NCI-H1417 (cell line): ENCODE measurements at regions not wholly inside any gene's neighbourhood (a gene's known extent, or its start where the extent isn't known, plus 50 kb on each side); places are given as distances from the start of the nearest gene placed in this dataset.
"Not testable (repeated sequence)": the region's sequence is repeated elsewhere in the genome, so short reads cannot be mapped to it uniquely, and the experiment has no call there.

ENCODE experiments used
- DNase-seq, 3 experiments: peaks; one replicate each; lab custom pipeline; 2025; lab: John Stamatoyannopoulos, UW

GRCh38 chr18:1413323-1413675 is 508.6 kb downstream of the ADCYAP1 start:
- DNase-seq, result no peak

DNA sequence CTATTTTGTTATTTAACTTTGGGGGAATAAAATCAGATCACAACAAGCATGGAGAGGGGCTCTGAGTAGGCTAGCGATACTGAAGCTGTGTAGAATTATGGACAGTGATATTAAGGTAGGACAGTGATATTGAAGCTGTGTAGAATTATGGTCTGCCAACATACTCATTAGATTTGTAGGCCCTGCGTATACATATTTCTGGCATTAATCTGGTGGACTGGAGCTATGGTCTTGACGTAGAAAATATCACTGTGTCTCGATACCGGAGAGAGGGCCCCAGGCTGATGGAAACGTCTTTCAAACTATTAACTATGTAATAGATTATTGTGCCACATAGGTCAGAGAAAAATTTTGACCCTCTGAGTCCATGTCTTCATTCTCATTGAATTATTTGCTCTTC is 511.4 kb downstream of the ADCYAP1 start:
- no peak for DNase-seq

DNA sequence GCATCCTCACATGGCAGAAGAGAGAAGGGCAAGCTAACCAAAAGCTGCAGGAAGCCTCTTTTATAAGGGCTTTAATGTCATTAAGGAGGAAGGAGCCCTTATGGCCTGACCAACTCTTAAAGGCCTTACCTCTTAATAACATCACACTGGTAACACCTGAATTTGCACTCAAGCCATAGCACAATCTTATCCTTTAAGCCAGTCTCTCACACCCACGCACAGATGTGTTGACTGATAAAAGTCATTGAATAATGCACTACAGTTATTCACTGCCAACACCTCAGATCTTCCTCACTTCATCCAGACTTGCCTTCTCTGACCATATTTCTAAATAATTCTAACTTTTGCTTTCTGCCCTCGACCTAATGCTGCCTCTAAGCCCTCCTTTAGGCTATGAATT is 516.8 kb downstream of the ADCYAP1 start:
- DNase-seq, result no peak

DNA sequence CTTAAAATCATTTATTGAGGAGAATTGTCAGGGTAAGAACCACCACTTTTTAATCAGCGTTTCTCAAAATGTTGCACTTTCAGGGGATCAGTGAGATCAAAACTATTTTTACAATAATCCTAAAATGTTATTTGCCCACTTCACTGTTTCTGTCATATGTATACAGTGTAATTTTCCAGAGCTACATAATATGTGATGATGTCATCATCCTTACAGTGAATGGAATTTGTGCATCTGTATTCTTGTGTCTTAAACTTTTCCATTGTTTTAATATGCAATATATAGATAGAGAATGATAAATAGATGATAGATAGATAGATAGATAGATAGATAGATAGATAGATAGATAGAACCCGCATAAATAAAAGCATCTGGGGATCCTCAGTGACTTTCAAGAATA is 518.0 kb downstream of the ADCYAP1 start:
- DNase-seq, result no peak

DNA sequence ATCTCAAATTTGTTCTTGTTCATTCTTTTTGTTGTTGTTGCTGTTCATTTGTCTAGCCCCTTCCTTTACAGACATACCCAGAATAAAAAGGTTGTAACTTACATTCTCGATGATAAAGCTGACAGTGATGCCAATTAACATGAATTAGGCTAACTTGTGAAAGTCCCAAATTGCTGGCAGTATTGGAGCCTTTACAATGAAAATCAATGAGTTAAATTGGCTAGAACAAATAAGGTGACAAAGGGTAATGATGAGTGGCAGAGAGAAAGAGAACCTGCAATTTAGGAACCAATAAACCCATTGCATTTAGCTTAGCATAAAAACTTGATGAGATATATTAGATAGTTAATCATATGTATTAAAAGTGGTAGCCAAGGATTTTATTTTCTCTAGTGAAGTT is 521.0 kb downstream of the ADCYAP1 start:
- peak in 2 of 3 experiments; percentile 39 to 84 for DNase-seq

- no peak for DNase-seq
Observed at GRCh38 chr18:1435487-1435886, 530.8 kb downstream of the ADCYAP1 start.

DNA sequence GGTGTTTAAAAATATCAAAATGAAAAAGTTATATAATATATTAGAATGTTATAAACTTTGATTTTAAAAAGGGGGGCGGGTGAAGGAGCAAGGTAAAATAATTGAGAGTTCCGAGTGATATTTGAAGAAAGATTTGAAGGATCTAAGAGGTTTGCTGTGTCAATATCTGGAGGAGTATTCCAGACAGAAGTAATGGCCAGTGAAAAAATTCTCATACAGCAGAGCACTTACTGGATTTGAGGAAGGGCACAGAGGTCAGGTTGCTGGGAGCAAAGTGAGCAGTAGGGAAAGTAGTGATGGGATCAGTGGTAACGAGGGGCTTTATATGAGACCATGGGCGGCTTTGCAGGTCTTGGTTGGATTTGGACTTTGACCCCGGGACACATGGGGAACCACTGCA is 531.5 kb downstream of the ADCYAP1 start:
- no peak for DNase-seq

DNA sequence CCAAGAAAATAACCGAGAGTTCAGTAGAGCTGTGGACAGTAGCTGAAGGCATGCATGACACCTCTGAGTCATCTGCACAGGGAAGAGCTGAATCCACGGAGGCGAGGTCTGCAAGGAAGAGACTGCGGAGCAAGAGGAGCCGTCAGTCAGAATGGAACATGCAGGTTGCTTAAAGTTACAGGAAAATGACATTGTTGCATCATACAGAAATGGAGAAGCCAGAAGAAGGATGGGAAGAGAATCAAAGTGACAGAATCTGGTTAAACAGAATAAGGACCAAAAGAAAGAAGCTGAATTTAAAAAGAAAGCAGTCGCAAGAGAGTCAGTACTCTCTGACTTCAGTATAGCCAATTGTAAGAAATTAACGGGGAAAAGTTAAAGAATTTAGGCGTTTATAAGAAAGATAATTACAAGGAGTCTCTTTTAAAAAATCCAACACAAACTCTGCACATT is 533.8 kb downstream of the ADCYAP1 start:
- DNase-seq, result no peak

DNA sequence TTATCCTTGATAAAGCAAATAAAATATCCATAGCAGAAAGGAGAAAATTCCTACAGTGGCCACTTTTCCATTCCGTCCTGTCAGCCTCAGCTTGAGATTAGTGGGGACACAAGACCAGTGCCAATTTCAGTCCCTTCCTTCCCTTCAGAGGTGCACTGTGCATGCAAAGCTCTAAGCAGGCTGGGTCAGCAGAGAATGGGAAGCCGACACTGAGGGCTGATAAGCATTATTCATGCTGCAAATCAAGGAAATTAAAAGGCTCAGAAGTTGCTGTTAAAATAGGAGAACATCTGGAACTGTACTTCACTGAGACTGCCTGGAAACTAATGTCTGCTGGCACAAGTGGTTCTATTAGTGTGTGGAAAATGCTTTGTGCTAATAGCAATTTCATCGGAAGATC is 534.3 kb downstream of the ADCYAP1 start:
- DNase-seq, result no peak

- not testable (repeated sequence) for DNase-seq
Observed at GRCh38 chr18:1444062-1444461, 539.4 kb downstream of the ADCYAP1 start.

DNA sequence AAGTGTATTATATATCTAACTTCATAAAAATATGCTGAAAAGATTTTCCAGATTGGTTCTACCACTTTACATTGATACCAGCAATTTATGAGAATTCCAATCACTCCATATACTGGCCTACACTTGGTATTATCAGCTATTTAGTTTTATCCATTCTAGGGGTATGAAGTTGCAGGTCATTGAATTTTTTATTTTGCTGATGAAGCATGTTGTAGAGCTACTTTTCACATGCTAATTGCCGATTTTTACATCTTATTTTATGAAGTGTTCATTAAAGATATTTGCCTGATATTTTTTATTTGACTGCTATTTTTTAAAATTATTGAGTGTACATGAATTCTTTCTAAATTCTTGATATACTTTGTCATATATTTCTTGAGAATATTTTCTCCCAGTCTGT is 542.1 kb downstream of the ADCYAP1 start:
- DNase-seq, result no peak

DNA sequence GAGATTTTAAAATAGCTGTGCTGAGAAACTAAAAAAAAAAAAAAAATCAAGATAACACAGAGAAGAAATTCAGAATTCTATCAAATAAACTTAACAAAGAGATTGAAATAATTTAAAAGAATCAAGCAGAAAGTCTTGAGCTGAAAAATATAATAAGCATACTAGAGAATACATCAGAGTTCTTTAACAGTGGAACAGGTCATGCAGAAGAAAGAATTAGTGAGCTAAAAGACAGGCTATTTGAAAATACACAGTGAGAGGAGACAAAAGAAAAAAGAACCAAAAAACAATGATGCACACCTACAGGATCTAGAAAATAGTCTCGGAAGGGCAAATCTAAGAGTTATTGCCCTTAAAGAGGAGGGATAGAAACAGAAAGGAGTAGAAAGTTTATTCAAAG is 548.1 kb downstream of the ADCYAP1 start:
- no peak for DNase-seq

- no peak for DNase-seq
Observed at GRCh38 chr18:1455605-1456004, 550.9 kb downstream of the ADCYAP1 start.

- DNase-seq, result no peak
Observed at GRCh38 chr18:1458547-1458946, 553.9 kb downstream of the ADCYAP1 start.

DNA sequence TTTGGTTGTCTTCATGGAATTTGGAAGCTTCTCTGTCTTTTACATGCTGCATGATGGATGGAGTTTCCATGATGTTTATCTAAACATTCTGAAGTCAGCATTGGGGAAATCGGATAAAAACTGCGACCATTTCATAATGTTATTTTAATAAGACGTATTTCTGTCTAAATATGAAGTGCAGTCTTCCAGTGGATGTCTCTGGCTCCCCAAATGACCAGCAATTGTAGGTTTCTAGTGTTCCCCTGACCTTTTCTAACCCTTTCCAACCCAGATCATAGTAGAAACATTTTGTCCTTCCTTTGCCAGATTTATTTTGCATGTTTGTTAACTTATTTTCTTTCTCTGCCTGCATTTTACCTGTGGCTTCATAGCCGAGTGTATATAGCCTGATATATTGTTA is 559.3 kb downstream of the ADCYAP1 start:
- no peak for DNase-seq

DNA sequence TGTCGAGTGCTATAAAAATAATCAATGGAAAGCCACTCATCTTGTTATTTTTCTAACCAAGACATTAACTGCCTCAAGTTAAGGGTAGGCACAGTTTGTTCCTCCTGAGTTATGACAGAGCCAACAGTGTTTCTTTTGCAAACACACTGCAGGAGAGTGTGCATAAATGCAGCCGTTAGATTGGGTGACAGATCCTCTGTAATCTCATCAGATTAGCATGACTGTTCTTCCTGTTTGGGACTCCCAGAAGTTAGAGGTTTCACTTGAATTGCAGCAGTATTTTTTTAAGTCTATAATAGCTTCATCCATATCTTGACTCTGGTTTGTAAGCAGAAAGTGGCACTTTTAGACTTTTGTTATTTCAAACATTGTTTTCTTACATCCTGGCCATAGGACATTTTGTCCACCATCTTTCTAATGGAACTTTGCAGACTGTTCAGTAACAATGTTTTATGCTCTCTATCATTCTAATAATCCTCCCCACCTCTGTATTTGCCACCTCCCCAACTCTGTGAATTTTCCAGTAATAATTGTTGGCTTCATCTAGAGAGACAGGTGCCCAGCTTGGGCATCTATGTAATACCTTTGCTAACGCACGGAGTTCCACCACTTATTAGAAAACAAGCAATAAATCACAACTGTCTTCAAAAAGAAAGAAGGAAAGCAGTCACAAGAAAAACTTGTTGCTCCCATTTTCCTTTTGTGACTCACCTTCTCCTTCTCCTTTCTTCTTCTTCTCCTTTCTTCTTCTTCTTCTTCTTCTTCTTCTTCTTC is 560.0 kb downstream of the ADCYAP1 start:
- DNase-seq, result no peak

GRCh38 chr18:1466035-1466434 is 561.4 kb downstream of the ADCYAP1 start:
- no peak for DNase-seq

DNA sequence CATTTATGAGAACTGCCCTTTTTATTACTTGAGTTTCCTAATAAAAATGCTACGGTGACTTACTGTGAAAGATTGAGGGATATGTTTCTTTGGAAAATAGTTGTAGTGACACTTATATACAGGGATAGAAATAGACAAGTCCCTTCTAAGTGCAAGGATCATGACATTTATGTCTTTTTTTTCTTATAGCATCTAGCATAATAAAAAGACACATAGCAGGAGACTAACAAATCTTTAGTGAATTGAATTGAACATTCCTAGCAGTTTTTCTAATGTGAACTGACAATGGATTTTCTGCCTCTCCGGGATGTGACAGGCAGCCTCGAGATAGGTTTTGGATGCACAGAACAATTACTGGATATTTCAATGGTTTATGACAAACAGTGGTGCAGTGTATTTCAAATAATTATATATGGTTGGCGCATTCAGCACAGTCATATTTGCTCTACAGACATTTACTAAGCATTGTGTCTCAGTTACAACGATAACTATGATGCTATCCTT is 562.8 kb downstream of the ADCYAP1 start:
- no peak for DNase-seq

DNA sequence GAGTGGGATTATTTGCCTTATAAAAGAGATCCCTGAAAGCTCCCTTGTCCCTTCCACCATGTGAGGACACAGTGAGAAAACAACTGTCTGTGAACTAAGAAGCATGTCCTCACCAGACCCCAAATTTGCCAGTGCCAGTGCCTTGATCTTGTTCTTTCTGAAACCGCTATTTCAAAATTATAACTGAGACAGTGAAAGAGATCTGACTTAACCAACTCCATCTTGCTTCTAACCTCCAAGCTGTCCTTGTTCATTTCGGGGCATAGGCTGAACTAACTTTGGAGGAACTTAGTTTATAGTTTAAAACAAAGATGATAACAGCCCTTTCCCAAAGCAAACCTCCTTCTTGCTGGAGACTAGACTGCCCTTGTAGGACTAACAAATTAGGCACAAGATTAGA is 563.9 kb downstream of the ADCYAP1 start:
- DNase-seq, result no peak

DNA sequence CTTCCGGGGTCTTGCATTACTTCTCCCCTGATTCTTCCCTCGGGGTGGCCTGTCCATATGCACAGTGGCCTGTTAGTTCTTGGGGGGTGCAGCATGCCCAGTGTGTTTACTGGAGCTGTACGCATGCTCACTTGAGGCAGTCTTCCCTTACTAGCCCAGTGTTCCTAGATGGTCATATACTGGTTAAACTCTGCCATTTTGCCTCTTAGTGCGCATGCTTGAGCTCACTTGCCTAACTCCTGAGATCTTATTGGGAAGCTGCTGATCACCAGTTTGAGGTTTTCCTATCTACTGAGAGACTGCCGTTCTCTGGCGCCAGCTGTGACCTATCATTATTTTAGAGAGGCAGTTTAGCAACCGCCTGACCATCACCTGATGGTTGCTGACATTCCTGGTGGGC is 571.2 kb downstream of the ADCYAP1 start:
- no peak for DNase-seq

GRCh38 chr18:1480309-1480708 is 575.6 kb downstream of the ADCYAP1 start:
- no peak for DNase-seq

- no peak for DNase-seq
Observed at GRCh38 chr18:1481577-1481976, 576.9 kb downstream of the ADCYAP1 start.

DNA sequence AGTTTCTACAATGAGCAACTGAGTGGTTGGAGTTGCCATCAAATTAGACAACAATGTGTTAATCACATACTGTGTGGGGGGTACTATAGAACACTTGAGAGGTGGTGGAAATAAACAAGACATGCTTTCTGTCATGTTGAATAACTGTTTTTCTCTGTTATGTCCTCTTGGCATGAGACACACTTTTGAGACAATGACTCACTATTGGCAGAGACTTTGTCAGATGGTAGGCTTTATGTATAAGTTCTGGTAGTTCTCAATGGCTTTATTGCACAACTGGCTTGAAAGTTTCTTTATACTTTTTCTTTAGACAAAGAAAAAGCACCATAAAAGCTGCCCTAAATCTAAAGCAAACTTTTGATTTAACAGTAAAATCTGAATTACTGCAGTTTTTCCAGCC is 578.7 kb downstream of the ADCYAP1 start:
- no peak for DNase-seq

DNA sequence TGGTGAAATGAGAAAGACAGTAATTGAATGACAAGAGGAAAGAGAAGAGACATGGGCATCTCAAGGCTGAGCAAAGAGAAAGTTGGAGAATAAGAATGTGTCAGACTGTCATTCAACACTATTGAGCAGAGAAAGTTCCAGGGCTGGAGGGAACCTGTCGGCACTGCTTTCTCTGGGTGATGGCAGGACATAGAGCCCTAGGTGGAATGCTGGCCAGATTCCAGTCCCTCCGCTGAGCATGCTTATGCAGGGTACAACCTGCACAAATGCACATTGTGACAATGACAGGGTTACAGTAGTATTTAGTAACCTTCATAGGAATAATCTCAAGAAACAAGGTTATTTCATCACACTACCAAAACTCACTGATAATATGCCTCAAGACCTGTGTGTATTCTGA is 582.8 kb downstream of the ADCYAP1 start:
- no peak for DNase-seq
